Loucy (cell line): ENCODE measurements at regions not wholly inside any gene's neighbourhood (a gene's known extent, or its start where the extent isn't known, plus 50 kb on each side); places are given as distances from the start of the nearest gene placed in this dataset.

ENCODE experiments used
- H2AFZ ChIP-seq: fragments of 200-600 bp; sonication (generic); 2 replicates; pipeline ENCODE4 v1.6.0; 2016; ENCODE audit warnings: antibody characterized with exemption, mild to moderate bottlenecking, low read length, moderate library complexity
- H3F3A ChIP-seq: fragments of 200-600 bp; 2 replicates; pipeline ENCODE4 v1.6.0; 2016; ENCODE audit warnings: antibody characterized with exemption, low read depth, mild to moderate bottlenecking
- H3K27me3 ChIP-seq: fragments of 200-600 bp; sonication (generic); 2 replicates; pipeline ENCODE4 v1.6.1; 2014; ENCODE audit warnings: low read length, mild to moderate bottlenecking; ENCODE audit not compliant: insufficient read depth, poor library complexity, severe bottlenecking
- H3K36me3 ChIP-seq: fragments of 200-600 bp; sonication (generic); 2 replicates; pipeline ENCODE4 v1.6.1; 2016; ENCODE audit warnings: low read length; ENCODE audit not compliant: insufficient read depth
- H3K4me1 ChIP-seq: fragments of 200-600 bp; sonication (generic); 2 replicates; pipeline ENCODE4 v1.5.1; 2014; ENCODE audit warnings: low read length, mild to moderate bottlenecking; ENCODE audit not compliant: insufficient read depth, poor library complexity, severe bottlenecking
- H3K4me2 ChIP-seq: fragments of 200-600 bp; sonication (generic); 2 replicates; pipeline ENCODE4 v1.6.0; 2014; ENCODE audit warnings: antibody characterized with exemption, low read length, low read depth, mild to moderate bottlenecking; ENCODE audit not compliant: poor library complexity, severe bottlenecking
- H3K4me3 ChIP-seq: fragments of 200-600 bp; sonication (generic); 2 replicates; pipeline ENCODE4 v1.5.1; 2014; ENCODE audit warnings: low read length, mild to moderate bottlenecking, mixed read lengths; ENCODE audit not compliant: poor library complexity, severe bottlenecking
- H3K79me2 ChIP-seq: fragments of 200-600 bp; sonication (generic); 2 replicates; pipeline ENCODE4 v1.6.1; 2014; ENCODE audit warnings: low read length; ENCODE audit not compliant: insufficient read depth
- H3K9ac ChIP-seq: fragments of 200-600 bp; sonication (generic); 2 replicates; pipeline ENCODE4 v1.6.0; 2014; ENCODE audit warnings: mild to moderate bottlenecking, low read depth, low read length, moderate library complexity; ENCODE audit not compliant: poor library complexity, severe bottlenecking
- H3K9me2 ChIP-seq: fragments of 200-600 bp; sonication (generic); replicated peaks from 2 replicates; pipeline ENCODE4 v1.6.1; 2016; ENCODE audit warnings: low read depth, low read length, mixed read lengths
- H3K9me3 ChIP-seq: fragments of 200-600 bp; sonication (generic); 2 replicates; pipeline ENCODE4 v1.6.1; 2014; ENCODE audit warnings: mild to moderate bottlenecking, antibody characterized with exemption, low read length, low read depth; ENCODE audit not compliant: insufficient read depth
- H4K20me1 ChIP-seq: fragments of 200-600 bp; sonication (generic); 2 replicates; pipeline ENCODE4 v1.6.0; 2014; ENCODE audit warnings: antibody characterized with exemption, low read length, mild to moderate bottlenecking; ENCODE audit not compliant: insufficient read depth, poor library complexity, severe bottlenecking
- CTCF ChIP-seq: fragments of 200-600 bp; sonication (generic); conservative IDR thresholded peaks from 2 replicates; pipeline ENCODE4 v1.5.1; 2014; ENCODE audit warnings: mild to moderate bottlenecking, antibody characterized with exemption, low read length
- EZH2phosphoT487 ChIP-seq: fragments of 200-600 bp; IDR thresholded peaks from 2 replicates; pipeline ENCODE4 v1.6.1; 2018; ENCODE audit warnings: antibody characterized with exemption, mild to moderate bottlenecking, moderate library complexity, borderline replicate concordance

- TF ChIP-seq CTCF (no peak), EZH2phosphoT487 (no peak)
- Histone ChIP-seq H3K79me2 (no peaks in the 10 kb centered on the region), H3K4me1 (no peaks in the 10 kb centered on the region), H3K36me3 (no peaks in the 10 kb centered on the region), H3K4me3 (no peak overlapping the region), H3K9me3 (no peaks in the 10 kb centered on the region; the same call in 1 of the 2 replicates), H3K4me2 (no peak overlapping the region), H3K9me2 (no peaks in the 10 kb centered on the region), H4K20me1 (no peaks in the 10 kb centered on the region), H3K9ac (no peak overlapping the region), H3K27me3 (no peaks in the 10 kb centered on the region), H2AFZ (no peak overlapping the region), H3F3A (no peaks in the 10 kb centered on the region)
These were observed 439.8 kb downstream of the TNS1 start for GRCh38 chr2:217562871-217563480.

- H3K4me1 ChIP-seq, result no peaks in the 10 kb centered on the region
- no peak overlapping the region for H2AFZ ChIP-seq
- no peaks in the 10 kb centered on the region for H3F3A ChIP-seq
- H3K9ac ChIP-seq, result no peak overlapping the region
- H4K20me1 ChIP-seq, result no peaks in the 10 kb centered on the region
- no peak for TF ChIP-seq EZH2phosphoT487
- no peak for TF ChIP-seq CTCF
- no peak overlapping the region for H3K4me3 ChIP-seq
- no peaks in the 10 kb centered on the region for H3K36me3 ChIP-seq
- H3K27me3 ChIP-seq, result no peaks in the 10 kb centered on the region
- H3K9me3 ChIP-seq, result no peaks in the 10 kb centered on the region; the same call in 1 of the 2 replicates
- H3K9me2 ChIP-seq, result no peaks in the 10 kb centered on the region
- H3K79me2 ChIP-seq, result no peaks in the 10 kb centered on the region
- H3K4me2 ChIP-seq, result no peak overlapping the region
These were observed 443.7 kb downstream of the TNS1 start for GRCh38 chr2:217559084-217559483.

- no peaks in the 10 kb centered on the region for H3K9me2 ChIP-seq
- no peak overlapping the region for H3K4me3 ChIP-seq
- no peaks in the 10 kb centered on the region for H3F3A ChIP-seq
- no peak overlapping the region for H2AFZ ChIP-seq
- TF ChIP-seq EZH2phosphoT487 (no peak), CTCF (no peak)
- no peaks in the 10 kb centered on the region for H3K4me1 ChIP-seq
- H3K4me2 ChIP-seq, result no peak overlapping the region
- H3K79me2 ChIP-seq, result no peaks in the 10 kb centered on the region
- no peaks in the 10 kb centered on the region for H3K36me3 ChIP-seq
- H3K9ac ChIP-seq, result no peak overlapping the region
- H4K20me1 ChIP-seq, result no peaks in the 10 kb centered on the region
- H3K27me3 ChIP-seq, result no peaks in the 10 kb centered on the region
- H3K9me3 ChIP-seq, result no peaks in the 10 kb centered on the region
These were observed 447.5 kb downstream of the TNS1 start for GRCh38 chr2:217555081-217555876.
